Natural killer cell treated with Interleukin-12 subunit alpha and Interleukin-12 subunit beta and Interleukin-15 and Interleukin-18, amount 100 ng/mL, for 72 hours (primary cell): ENCODE measurements at regions not wholly inside any gene's neighbourhood (a gene's known extent, or its start where the extent isn't known, plus 50 kb on each side); places are given as distances from the start of the nearest gene placed in this dataset.
A peak's percentile ranks its signal among the peaks of the same experiment; 100 is the strongest.
"Not testable (repeated sequence)": the region's sequence is repeated elsewhere in the genome, so short reads cannot be mapped to it uniquely, and the experiment has no call there.

Experiments
- ATAC-seq, 2 donors: fragments of 150-1000 bp; cut with Tn5 transposase in 1 of 2; sonication (Bioruptor Pico), chemical (Tn5 transposase) in 1 of 2; 2 replicates each; pipeline ENCODE4 v1.10.0; 2021
- DNase-seq: peaks from one replicate; pipeline ENCODE4 v3.0.0; 2022; ENCODE audit warnings: low spot score
- H3K27ac Mint-ChIP-seq, 2 donors: 1 replicate in 1 of 2; 2 replicates in 1 of 2; pipeline ENCODE4 v1.8.0; 2022; ENCODE audit warnings: mixed read lengths in 2 of 2, mild to moderate bottlenecking in 1 of 2, moderate library complexity in 1 of 2
- H3K27me3 Mint-ChIP-seq, 2 donors: 1 replicate in 1 of 2; 2 replicates in 1 of 2; pipeline ENCODE4 v1.8.0; 2022; ENCODE audit warnings: mixed read lengths in 2 of 2
- H3K36me3 Mint-ChIP-seq: one replicate; pipeline ENCODE4 v1.8.0; 2022; ENCODE audit warnings: mixed read lengths
- H3K4me1 Mint-ChIP-seq, 2 donors: 1 replicate in 1 of 2; 2 replicates in 1 of 2; pipeline ENCODE4 v1.8.0; 2022; ENCODE audit warnings: low read depth in 2 of 2, mixed read lengths in 2 of 2, mild to moderate bottlenecking in 1 of 2
- H3K4me3 Mint-ChIP-seq: one replicate; pipeline ENCODE4 v1.8.0; 2022; ENCODE audit warnings: mixed read lengths
- H3K9me3 Mint-ChIP-seq: 2 replicates; pipeline ENCODE4 v1.8.0; 2022; ENCODE audit warnings: mixed read lengths

DNA sequence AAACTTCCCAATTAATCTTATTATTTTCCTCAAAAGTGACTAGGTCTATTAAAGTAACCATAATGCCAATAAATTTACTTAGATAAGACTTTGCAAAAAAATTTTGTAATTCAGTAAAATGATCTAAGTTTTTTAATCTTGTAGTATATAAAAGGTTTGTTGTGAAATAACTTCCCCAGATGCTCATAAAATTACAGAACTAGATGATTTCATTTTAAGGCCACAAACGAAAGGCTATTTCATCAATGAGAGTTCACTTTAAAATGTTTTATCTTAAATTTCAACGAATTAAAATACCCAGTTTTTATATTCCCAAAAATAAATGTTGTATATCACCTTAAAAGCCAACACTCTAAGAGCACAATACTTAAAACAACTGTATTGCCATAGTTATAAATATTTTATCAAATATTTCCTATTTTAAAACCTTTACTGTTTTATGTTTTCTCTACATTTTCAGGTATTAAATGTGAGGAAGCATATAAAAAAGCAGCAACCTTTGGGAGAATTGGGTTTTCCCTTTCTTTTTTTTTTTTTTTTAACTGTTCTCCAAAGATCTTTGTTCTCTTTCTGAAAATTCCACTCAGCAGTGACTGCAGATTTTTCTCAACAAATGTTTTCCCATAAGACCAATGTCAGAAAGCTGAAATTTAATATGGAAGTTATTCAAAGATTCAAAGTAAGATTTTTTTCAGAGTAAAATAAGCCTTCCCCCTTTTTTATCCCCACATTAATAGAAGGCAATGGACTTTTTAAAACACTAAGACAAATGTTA is 169.9 kb downstream of the CYB561 start:
- no peak overlapping the region for H3K27ac Mint-ChIP-seq
- H3K9me3 Mint-ChIP-seq, result no peaks in the 10 kb centered on the region
- no peaks in the 10 kb centered on the region for H3K36me3 Mint-ChIP-seq
- no peak for DNase-seq
- no peaks in the 10 kb centered on the region for H3K27me3 Mint-ChIP-seq
- H3K4me3 Mint-ChIP-seq, result no peak overlapping the region
- H3K4me1 Mint-ChIP-seq, result peaks cover 10 to 16% of the 10 kb centered on the region in 2 donors
- ATAC-seq, result no peak

DNA sequence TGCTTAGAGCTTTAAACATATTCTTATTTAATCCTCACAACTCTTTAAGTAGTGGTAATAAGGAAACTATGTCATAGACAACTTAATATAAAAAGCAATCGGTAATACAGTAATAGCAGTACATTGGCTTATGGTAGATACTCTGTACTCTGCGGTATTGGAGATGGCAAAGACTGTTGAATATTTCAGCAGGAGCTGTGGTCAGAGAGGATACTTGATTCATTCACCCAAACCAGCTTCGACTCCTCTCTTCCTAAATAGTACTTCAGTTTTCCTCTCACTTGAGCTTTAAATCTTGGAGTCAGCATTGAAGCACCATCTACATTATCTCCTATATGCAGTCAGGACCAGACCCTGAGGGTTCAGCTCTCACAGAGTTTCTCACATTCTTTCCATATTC is 169.3 kb downstream of the CYB561 start:
- no peaks in the 10 kb centered on the region for H3K9me3 Mint-ChIP-seq
- no peaks in the 10 kb centered on the region for H3K36me3 Mint-ChIP-seq
- no peak overlapping the region for H3K4me3 Mint-ChIP-seq
- ATAC-seq (no peak), DNase-seq (no peak)
- H3K27me3 Mint-ChIP-seq, result no peaks in the 10 kb centered on the region
- no peak overlapping the region for H3K27ac Mint-ChIP-seq
- peaks cover 10 to 16% of the 10 kb centered on the region in 2 donors for H3K4me1 Mint-ChIP-seq

DNA sequence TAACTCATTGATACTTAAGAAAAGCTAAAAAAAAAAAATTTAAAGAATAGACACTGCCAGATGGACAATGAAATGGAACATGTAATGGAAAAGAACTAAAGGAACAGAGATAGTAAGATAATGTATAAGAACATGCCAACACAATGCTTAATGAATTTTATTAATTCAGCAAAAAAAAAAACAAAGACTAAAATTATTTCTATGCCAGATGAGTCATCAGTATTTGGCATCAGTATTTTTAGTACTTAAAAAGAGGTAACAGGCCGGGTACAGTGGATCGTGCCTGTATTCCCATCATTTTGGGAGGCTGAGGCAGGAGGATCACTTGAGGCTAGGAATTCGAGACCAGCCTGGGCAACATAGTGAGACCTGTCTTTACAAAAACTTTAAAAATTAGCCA is 168.5 kb downstream of the CYB561 start:
- Mint-ChIP-seq H3K4me1 (peaks cover 10 to 16% of the 10 kb centered on the region in 2 donors), H3K36me3 (no peaks in the 10 kb centered on the region), H3K4me3 (no peak overlapping the region), H3K9me3 (no peaks in the 10 kb centered on the region), H3K27ac (no peak overlapping the region), H3K27me3 (no peaks in the 10 kb centered on the region)
- no peak for ATAC-seq
- no peak for DNase-seq

DNA sequence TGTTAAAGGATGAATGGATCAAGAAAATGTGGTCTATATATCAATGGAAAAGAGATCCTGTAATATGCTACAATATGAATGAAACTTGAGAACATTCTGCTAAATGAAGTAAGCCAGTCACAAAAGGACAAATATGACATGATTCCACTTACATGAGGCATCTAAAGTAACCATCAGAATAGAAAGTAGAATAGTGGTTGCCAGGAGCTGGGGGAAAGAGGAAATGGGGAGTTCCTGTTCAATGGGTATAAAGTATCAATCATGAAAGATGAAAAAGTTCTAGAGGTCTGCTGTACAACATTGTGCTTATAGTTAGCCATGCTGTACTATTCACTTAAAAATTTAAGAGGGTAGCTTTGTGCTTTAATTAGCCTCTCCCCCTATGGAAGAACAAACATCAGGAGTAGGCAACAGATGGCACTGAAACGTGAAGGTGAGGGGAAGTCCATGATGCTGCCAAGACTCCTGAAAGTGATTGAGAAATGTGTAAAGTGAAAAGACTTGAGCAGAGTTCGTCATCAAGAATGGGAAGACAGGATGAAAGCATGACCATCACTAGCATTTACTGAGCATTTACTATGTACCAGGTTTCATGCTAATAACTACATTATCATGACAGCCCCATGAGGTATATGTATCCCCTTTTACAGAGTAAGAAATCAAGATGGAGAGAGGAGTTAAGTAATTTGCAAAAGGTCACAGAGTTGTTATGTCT is 167.2 kb downstream of the CYB561 start:
- Mint-ChIP-seq H3K4me1 (peaks cover 10 to 16% of the 10 kb centered on the region in 2 donors), H3K36me3 (peaks cover 2% of the 10 kb centered on the region), H3K4me3 (peak overlapping the region; percentile 42), H3K27me3 (no peaks in the 10 kb centered on the region), H3K27ac (peak overlapping the region in 1 of 2 donors; percentile 63), H3K9me3 (no peaks in the 10 kb centered on the region)
- ATAC-seq (peak in 1 of 2 donors; percentile 56), DNase-seq (no peak)

DNA sequence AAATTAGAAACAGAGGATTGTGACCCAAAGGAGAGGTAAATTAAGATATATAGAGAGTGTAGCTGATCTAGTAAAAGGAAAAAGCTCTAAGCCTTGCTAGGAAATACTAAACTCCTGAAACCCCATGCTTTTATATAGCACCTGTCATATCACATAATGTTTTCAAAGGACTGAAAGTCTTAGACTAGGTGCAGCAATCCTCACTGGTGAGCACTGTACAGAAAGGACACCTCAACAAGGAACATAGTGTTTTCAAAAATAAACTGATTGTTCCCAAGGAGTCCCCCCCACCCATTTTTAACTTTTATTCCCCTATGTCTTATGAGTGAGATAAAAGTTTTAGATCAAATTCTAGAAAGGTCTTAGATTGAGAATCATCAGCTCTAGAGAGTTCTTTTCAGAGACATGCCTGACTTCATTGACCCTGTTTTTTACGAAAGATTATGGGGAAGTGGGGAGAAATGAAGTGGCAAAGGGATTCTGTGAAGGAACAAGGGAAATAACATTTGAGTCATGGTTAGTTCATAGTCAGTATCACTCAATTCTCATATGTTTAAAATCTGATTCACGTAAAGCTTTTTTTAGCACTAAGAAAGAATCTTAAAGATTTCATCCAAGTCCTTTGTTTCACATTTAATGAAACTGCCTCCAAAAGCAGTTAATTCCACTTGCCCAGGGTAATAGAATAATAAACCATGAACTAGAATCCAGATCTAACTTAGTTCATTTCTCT is 166.4 kb downstream of the CYB561 start:
- H3K4me1 Mint-ChIP-seq, result peaks cover 10 to 16% of the 10 kb centered on the region in 2 donors
- ATAC-seq (no peak), DNase-seq (no peak)
- H3K27ac Mint-ChIP-seq, result peak overlapping the region in 1 of 2 donors; percentile 63
- H3K9me3 Mint-ChIP-seq, result no peaks in the 10 kb centered on the region
- H3K36me3 Mint-ChIP-seq, result peaks cover 4% of the 10 kb centered on the region
- H3K27me3 Mint-ChIP-seq, result no peaks in the 10 kb centered on the region
- H3K4me3 Mint-ChIP-seq, result peak overlapping the region; percentile 16

DNA sequence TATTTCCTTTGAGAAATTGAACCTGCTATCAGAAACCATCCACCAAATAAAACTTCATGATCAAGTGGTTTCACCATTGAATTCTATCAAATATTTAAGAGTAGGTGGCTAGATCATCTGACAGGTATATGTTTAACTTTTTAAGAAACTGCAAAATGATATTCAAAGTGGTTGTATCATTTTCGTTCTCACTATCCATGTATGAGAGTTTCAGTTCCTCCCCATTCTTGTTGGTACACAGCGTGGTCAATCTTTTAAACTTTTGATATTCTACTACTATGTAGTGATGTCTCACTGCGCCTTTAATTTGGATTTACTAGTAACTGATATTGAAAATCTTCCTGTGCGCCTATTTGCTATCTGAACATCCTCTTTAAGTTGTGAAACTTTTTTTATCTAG is 163.7 kb downstream of the CYB561 start:
- ATAC-seq (no peak), DNase-seq (no peak)
- no peak overlapping the region for H3K27ac Mint-ChIP-seq
- peaks cover 14% of the 10 kb centered on the region for H3K36me3 Mint-ChIP-seq
- peaks cover 6% of the 10 kb centered on the region for H3K9me3 Mint-ChIP-seq
- no peak overlapping the region for H3K4me3 Mint-ChIP-seq
- no peaks in the 10 kb centered on the region for H3K27me3 Mint-ChIP-seq
- H3K4me1 Mint-ChIP-seq, result peaks cover 5 to 12% of the 10 kb centered on the region in 2 donors

DNA sequence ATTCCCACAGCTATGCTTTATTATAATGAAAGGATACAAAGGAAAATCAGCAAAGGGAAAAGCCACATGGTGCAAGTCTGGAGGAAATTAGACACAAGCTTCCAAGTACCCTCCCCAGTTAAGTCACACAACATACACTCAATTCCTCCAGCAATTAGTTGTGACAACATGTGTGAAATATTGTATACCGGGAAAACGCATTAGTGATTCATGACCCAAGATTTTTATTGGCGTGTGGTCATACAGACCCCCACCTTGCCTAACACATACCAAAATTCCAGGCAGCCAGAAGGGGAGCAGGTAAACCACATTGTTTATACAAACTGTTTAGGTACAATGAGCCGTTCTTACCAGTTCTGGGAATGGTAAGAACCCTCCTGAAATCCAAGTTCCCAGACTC is 160.6 kb downstream of the CYB561 start:
- Mint-ChIP-seq H3K27me3 (no peaks in the 10 kb centered on the region), H3K9me3 (peaks cover 6% of the 10 kb centered on the region), H3K4me3 (no peak overlapping the region), H3K27ac (no peak overlapping the region), H3K4me1 (no peaks in the 10 kb centered on the region), H3K36me3 (peaks cover 30% of the 10 kb centered on the region)
- DNase-seq (no peak), ATAC-seq (no peak)

DNA sequence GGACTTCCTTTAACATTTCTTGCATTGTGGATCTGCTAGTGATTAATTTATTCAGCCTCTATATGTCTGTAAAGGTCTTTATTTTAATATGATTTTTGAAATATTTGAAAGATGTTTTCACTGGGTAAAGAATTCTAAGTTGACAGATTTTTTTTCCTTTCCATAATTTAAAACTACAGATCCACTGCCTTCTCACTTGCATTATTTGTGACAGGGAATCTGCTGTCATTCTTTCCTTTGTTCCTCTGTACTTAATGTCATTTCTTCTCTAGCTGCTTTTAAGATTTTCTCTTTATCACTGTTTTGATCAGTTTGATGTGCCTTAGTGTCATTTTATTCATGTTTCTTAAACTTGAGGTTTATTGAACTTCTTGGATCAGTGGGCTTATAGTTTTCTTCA is 159.9 kb downstream of the CYB561 start:
- Mint-ChIP-seq H3K27me3 (no peaks in the 10 kb centered on the region), H3K4me3 (no peak overlapping the region), H3K9me3 (peaks cover 6% of the 10 kb centered on the region), H3K27ac (no peak overlapping the region), H3K36me3 (peaks cover 30% of the 10 kb centered on the region), H3K4me1 (no peaks in the 10 kb centered on the region)
- DNase-seq (no peak), ATAC-seq (no peak)

DNA sequence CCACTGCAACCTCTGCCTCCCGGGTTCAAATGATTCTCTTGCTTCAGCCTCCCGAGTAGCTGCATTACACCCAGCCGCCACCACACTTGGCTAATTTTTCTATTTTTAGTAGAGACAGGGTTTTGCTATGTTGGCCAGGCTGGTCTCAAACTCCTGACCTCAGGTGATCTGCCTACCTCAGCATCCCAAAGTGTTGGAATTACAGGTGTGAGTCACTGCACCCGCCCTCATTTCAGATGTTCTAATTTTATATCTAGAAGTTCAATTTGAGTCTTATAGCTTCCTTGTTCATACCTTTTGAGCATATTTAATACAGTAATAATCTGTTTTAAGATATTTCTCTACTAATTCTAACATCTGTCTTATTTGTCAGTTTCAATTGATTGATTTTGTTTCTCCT is 159.1 kb downstream of the CYB561 start:
- H3K27ac Mint-ChIP-seq, H3K27me3 Mint-ChIP-seq, H3K4me3 Mint-ChIP-seq, H3K9me3 Mint-ChIP-seq, DNase-seq, H3K4me1 Mint-ChIP-seq, ATAC-seq: not testable (repeated sequence)
- H3K36me3 Mint-ChIP-seq, result peaks cover 30% of the 10 kb centered on the region

DNA sequence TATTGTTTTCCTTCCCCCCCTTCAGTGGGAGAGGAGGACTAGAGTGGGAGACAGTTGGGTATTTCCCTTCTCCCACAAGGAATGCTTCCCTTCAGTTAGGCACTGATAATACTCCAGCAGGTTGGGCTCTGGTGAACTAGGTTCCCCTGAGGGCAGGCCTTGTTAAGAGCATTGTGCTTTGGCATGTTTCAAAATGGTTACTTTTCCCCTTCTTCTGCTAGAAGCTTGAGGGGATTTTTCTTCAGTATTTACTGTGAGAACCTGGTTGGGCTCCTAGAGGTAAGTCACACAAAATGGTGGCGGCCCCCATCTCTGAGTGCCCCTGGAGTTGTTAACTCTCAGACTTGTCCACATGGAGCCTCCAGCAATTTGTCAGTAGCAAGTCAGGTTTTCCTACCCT is 156.2 kb downstream of the CYB561 start:
- Mint-ChIP-seq H3K4me1 (no peaks in the 10 kb centered on the region), H3K4me3 (no peak overlapping the region), H3K36me3 (peaks cover 26% of the 10 kb centered on the region), H3K27me3 (no peaks in the 10 kb centered on the region), H3K27ac (no peak overlapping the region), H3K9me3 (peaks cover 6% of the 10 kb centered on the region)
- DNase-seq, result no peak
- ATAC-seq, result no peak

DNA sequence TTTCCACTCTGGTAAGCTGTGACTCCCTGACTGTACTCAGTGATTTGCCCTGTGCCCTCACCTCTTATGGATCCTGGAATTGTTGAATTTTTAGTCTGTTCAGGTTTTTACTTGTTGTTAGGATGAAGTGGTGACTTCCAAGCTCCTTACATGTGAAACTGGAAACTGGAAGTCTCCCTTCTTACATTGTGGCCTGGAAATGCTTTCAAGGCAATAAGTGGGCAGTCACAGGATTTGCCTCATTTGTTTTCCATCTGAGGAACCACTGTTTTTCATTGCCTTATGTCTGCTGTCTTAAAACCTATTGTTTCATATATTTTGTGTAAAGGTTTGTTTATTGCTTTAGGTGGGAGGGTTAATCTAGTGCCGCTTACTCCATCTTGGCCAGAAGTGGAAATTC is 155.8 kb downstream of the CYB561 start:
- H3K27ac Mint-ChIP-seq, result no peak overlapping the region
- no peak for ATAC-seq
- peaks cover 6% of the 10 kb centered on the region for H3K9me3 Mint-ChIP-seq
- DNase-seq, result no peak
- no peaks in the 10 kb centered on the region for H3K27me3 Mint-ChIP-seq
- H3K4me1 Mint-ChIP-seq, result no peaks in the 10 kb centered on the region
- no peak overlapping the region for H3K4me3 Mint-ChIP-seq
- peaks cover 26% of the 10 kb centered on the region for H3K36me3 Mint-ChIP-seq

DNA sequence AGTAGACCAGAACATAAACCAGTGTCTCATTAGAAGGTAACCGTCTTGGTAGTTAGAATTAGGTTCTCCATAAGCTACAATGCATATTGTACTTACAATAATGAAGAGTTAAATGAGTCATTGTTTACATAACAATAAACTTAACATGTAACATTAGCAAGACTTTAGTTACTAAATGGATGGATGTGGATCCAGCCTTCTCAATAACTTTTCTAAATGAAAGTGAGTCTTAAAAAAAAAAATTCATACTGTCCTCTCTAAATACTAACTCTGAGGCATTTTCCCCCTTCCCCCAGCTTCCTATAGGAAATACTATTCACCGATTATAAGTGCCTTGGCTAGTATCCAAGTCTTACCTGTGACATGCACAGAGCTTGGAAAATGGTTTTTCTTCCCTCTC is 155.3 kb downstream of the CYB561 start:
- no peaks in the 10 kb centered on the region for H3K27me3 Mint-ChIP-seq
- no peak overlapping the region for H3K4me3 Mint-ChIP-seq
- DNase-seq (no peak), ATAC-seq (no peak)
- peaks cover 26% of the 10 kb centered on the region for H3K36me3 Mint-ChIP-seq
- H3K4me1 Mint-ChIP-seq, result peaks cover 0 to under 1% of the 10 kb centered on the region in 2 donors
- H3K9me3 Mint-ChIP-seq, result peaks cover 6% of the 10 kb centered on the region
- H3K27ac Mint-ChIP-seq, result no peak overlapping the region

DNA sequence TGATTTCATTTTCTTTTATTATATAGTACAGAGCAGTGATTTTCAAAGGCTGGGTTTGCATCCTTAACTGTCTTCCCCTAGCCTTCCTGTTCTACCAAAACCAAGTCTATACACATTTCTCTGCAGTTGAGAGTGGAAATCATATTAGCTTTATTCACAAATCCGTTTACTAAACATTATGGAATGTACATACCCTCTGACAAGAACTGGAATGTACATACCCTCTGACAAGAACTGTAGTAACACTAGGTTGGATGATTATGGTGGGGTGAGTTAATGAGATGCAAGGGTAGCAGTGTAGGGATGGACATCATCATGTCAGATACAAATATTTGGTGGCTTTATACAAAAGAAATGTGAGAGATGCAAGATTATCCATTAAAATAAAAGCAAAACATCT is 154.8 kb downstream of the CYB561 start:
- H3K27ac Mint-ChIP-seq, result no peak overlapping the region
- no peaks in the 10 kb centered on the region for H3K27me3 Mint-ChIP-seq
- peaks cover 10% of the 10 kb centered on the region for H3K9me3 Mint-ChIP-seq
- peaks cover 0 to 5% of the 10 kb centered on the region in 2 donors for H3K4me1 Mint-ChIP-seq
- ATAC-seq (no peak), DNase-seq (no peak)
- H3K4me3 Mint-ChIP-seq, result no peak overlapping the region
- peaks cover 29% of the 10 kb centered on the region for H3K36me3 Mint-ChIP-seq

DNA sequence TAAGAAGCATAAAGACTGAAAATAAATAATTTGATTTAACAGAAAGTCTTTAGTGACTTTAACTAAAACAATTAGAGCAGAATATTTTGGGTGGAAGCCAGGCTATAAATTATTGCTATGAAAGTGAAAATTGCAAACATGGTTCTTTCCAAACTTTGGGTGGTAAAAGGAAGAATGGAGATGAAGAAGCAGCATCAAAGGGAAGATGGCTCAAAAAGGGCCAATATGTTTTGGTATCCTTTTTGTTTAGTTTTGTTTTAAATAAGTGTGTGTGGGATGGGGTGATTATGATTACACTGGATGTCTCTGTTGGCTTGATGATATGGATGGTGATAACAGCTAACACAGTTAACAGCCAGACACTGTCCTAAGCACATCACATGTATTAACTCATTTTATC is 153.7 kb downstream of the CYB561 start:
- Mint-ChIP-seq H3K36me3 (peaks cover 33% of the 10 kb centered on the region), H3K27me3 (no peaks in the 10 kb centered on the region), H3K4me3 (no peak overlapping the region), H3K9me3 (peaks cover 5% of the 10 kb centered on the region), H3K4me1 (peaks cover 0 to 5% of the 10 kb centered on the region in 2 donors), H3K27ac (no peak overlapping the region)
- ATAC-seq (no peak), DNase-seq (no peak)
